Smooth muscle cell (in vitro differentiated cells): ENCODE measurements at regions not wholly inside any gene's neighbourhood (a gene's known extent, or its start where the extent isn't known, plus 50 kb on each side); places are given as distances from the start of the nearest gene placed in this dataset.

ENCODE experiments used
- DNase-seq: peaks from one replicate; lab custom pipeline; 2025; ENCODE audit not compliant: unreplicated experiment; lab: John Stamatoyannopoulos, UW
- H2AFZ ChIP-seq: fragments of 200-600 bp; sonication (generic); 2 replicates; pipeline ENCODE4 v1.6.0; 2016; ENCODE audit warnings: antibody characterized with exemption, low read depth, mild to moderate bottlenecking
- H3F3A ChIP-seq: fragments of 200-600 bp; sonication (generic); 2 replicates; pipeline ENCODE4 v1.6.0; 2017; ENCODE audit warnings: antibody characterized with exemption, low read depth
- H3K27ac ChIP-seq: fragments of 200-600 bp; sonication (generic); 2 replicates; pipeline ENCODE4 v1.5.1; 2016; ENCODE audit warnings: low read depth, mild to moderate bottlenecking
- H3K27me3 ChIP-seq: fragments of 200-600 bp; sonication (generic); 2 replicates; pipeline ENCODE4 v1.6.1; 2016; ENCODE audit warnings: low read depth, mild to moderate bottlenecking
- H3K36me3 ChIP-seq: fragments of 200-600 bp; sonication (generic); 2 replicates; pipeline ENCODE4 v1.5.1; 2016; ENCODE audit warnings: low read depth
- H3K4me1 ChIP-seq: fragments of 200-600 bp; sonication (generic); 2 replicates; pipeline ENCODE4 v1.5.1; 2016; ENCODE audit warnings: low read depth
- H3K4me2 ChIP-seq: fragments of 200-600 bp; sonication (generic); 2 replicates; pipeline ENCODE4 v1.6.0; 2016; ENCODE audit warnings: mild to moderate bottlenecking
- H3K4me3 ChIP-seq: fragments of 200-600 bp; sonication (generic); 2 replicates; pipeline ENCODE4 v1.5.1; 2016; ENCODE audit warnings: mild to moderate bottlenecking
- H3K79me2 ChIP-seq: fragments of 200-600 bp; sonication (generic); 2 replicates; pipeline ENCODE4 v1.6.0; 2016; ENCODE audit warnings: low read depth, mild to moderate bottlenecking
- H3K9ac ChIP-seq: fragments of 200-600 bp; sonication (generic); 2 replicates; pipeline ENCODE4 v1.6.0; 2016; ENCODE audit warnings: low read depth
- H3K9me3 ChIP-seq: fragments of 200-600 bp; sonication (generic); replicated peaks from 2 replicates; pipeline ENCODE4 v1.5.1; 2016; ENCODE audit warnings: low read depth
- H4K20me1 ChIP-seq: fragments of 200-600 bp; sonication (generic); 2 replicates; pipeline ENCODE4 v1.6.0; 2016; ENCODE audit warnings: low read depth
- CTCF ChIP-seq: fragments of 200-600 bp; sonication (generic); IDR thresholded peaks from 2 replicates; pipeline ENCODE4 v1.5.1; 2017; ENCODE audit warnings: borderline replicate concordance, mild to moderate bottlenecking, antibody characterized with exemption; ENCODE audit not compliant: insufficient read depth, poor library complexity, severe bottlenecking
- WGBS: methylation state at CpG from one replicate; pipeline ENCODE4 v1.1.7; 2016; ENCODE audit warnings: low lambda C conversion rate; 5-methylcytosine and 5-hydroxymethylcytosine counted together

- Histone ChIP-seq H3K36me3 (no peaks in the 10 kb centered on the region), H3F3A (no peaks in the 10 kb centered on the region), H3K4me3 (no peak overlapping the region), H3K9ac (no peak overlapping the region), H3K4me2 (no peak overlapping the region), H3K9me3 (peaks cover 4% of the 10 kb centered on the region), H3K27ac (no peak overlapping the region), H3K27me3 (no peaks in the 10 kb centered on the region), H4K20me1 (no peaks in the 10 kb centered on the region), H2AFZ (no peak overlapping the region), H3K79me2 (no peaks in the 10 kb centered on the region), H3K4me1 (no peaks in the 10 kb centered on the region)
- no peak for DNase-seq
- 53% methylated on average over 1 of the region's 1 CpG for WGBS
- TF ChIP-seq CTCF, result no peak
Measured at GRCh38 chr9:2317591-2317990, 302.4 kb downstream of the SMARCA2 start.

- 96% methylated on average over 1 of the region's 1 CpG for WGBS
- no peaks in the 10 kb centered on the region for H3K79me2 ChIP-seq
- H3K4me2 ChIP-seq, result no peak overlapping the region
- no peak overlapping the region for H3K9ac ChIP-seq
- DNase-seq, result no peak
- H3K27ac ChIP-seq, result no peak overlapping the region
- H3K9me3 ChIP-seq, result no peaks in the 10 kb centered on the region
- H3F3A ChIP-seq, result no peaks in the 10 kb centered on the region
- TF ChIP-seq CTCF, result no peak
- no peaks in the 10 kb centered on the region for H4K20me1 ChIP-seq
- no peaks in the 10 kb centered on the region for H3K27me3 ChIP-seq
- H2AFZ ChIP-seq, result no peak overlapping the region
- H3K4me1 ChIP-seq, result no peaks in the 10 kb centered on the region
- no peak overlapping the region for H3K4me3 ChIP-seq
- H3K36me3 ChIP-seq, result no peaks in the 10 kb centered on the region
Measured at GRCh38 chr9:2319421-2319820, 302.2 kb upstream of the VLDLR start.

GRCh38 chr9:2320114-2320513, 301.5 kb upstream of the VLDLR start:
- Histone ChIP-seq H3K9ac (no peak overlapping the region), H3K27ac (no peak overlapping the region), H4K20me1 (no peaks in the 10 kb centered on the region), H3K4me2 (no peak overlapping the region), H3K4me3 (no peak overlapping the region), H3K9me3 (no peaks in the 10 kb centered on the region), H3K27me3 (no peaks in the 10 kb centered on the region), H3F3A (no peaks in the 10 kb centered on the region), H3K79me2 (no peaks in the 10 kb centered on the region), H3K4me1 (no peaks in the 10 kb centered on the region), H3K36me3 (no peaks in the 10 kb centered on the region), H2AFZ (no peak overlapping the region)
- WGBS, result 95% methylated on average over 5 of the region's 5 CpGs
- no peak for DNase-seq
- no peak for TF ChIP-seq CTCF

- no peak overlapping the region for H3K27ac ChIP-seq
- H4K20me1 ChIP-seq, result no peaks in the 10 kb centered on the region
- WGBS, result 94% methylated on average over 2 of the region's 2 CpGs
Measured at GRCh38 chr9:2320632-2321031, 301.0 kb upstream of the VLDLR start.

More at GRCh38 chr9:2320632-2321031, 301.0 kb upstream of the VLDLR start:
- Histone ChIP-seq H3K79me2 (no peaks in the 10 kb centered on the region), H3F3A (no peaks in the 10 kb centered on the region), H3K36me3 (no peaks in the 10 kb centered on the region), H3K4me1 (no peaks in the 10 kb centered on the region), H3K4me2 (no peak overlapping the region), H3K4me3 (no peak overlapping the region), H3K9me3 (no peaks in the 10 kb centered on the region), H3K27me3 (no peaks in the 10 kb centered on the region), H2AFZ (no peak overlapping the region), H3K9ac (no peak overlapping the region)
- no peak for TF ChIP-seq CTCF
- DNase-seq, result no peak
